GM18517 (cell line): ENCODE measurements at regions not wholly inside any gene's neighbourhood (a gene's known extent, or its start where the extent isn't known, plus 50 kb on each side); places are given as distances from the start of the nearest gene placed in this dataset.
"Not testable (repeated sequence)": the region's sequence is repeated elsewhere in the genome, so short reads cannot be mapped to it uniquely, and the experiment has no call there.

Experiments used
- ATAC-seq: cut with Tn5 transposase; IDR thresholded peaks from one replicate; pipeline ENCODE4 v1.9.1; 2021; ENCODE audit warnings: mild to moderate bottlenecking, moderate library complexity; ENCODE audit not compliant: unreplicated experiment

DNA sequence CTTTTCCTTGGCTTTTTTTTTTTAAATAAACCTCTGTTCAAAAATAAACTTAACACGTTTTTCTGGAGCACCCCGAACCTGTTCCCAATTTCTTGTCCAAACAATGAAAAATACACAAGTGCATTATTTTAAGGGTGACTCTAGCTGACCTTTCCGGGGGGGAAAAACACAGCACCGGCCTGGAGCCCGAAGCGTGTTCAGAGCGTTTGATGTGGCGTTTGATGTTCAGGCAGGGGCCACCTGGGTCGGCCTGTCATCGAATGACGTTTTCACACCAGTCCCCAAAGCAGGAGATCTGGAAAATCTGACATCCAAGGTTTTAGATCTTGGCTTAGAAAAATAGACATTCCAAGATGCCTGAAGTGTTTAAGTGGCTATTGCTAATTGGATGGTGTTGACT is 282.1 kb downstream of the SHOX start:
- ATAC-seq = no peak

GRCh38 chrX:909068-909467 is 278.5 kb downstream of the SHOX start:
- not testable (repeated sequence) for ATAC-seq

DNA sequence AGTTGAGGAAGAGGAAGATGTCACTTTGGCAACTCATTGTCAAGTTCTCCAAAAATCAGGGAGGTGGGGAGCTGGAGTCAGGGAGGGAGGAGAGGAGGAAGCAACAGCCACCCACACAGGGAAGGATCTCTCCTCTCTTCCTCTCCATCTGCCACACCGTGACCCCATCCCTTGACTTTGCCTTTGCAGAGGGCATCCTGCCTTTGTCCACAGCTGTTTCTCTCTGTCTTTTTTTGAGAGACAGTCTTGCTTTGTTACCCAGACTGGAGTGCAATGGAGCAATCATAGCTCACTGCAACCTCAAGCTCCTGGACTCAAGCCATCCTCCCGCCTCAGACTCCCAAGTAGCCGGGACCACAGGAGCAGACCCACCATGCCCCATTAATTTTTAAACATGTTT is 276.0 kb downstream of the SHOX start:
- no peak for ATAC-seq

- no peak for ATAC-seq
Measured at GRCh38 chrX:905848-906566, 275.4 kb downstream of the SHOX start.

DNA sequence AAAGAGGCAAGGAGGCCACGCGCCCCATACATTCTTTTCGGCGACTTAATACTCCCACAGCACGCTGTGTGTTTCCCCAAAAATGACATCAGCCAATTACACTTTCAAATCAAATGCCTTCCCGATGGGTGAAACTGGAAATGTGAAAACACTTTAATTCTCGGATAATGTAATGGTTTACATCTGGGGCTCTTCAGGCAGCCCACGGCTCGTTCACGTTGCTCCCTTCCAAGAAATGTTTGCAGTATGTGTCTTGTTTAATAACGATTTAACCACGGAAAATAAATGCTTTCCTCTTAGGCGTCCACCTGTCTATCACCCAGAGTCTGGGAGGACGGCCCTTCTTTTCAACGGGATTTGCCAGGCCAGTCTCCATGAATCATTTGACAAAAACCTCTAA is 272.5 kb downstream of the SHOX start:
- ATAC-seq = no peak

DNA sequence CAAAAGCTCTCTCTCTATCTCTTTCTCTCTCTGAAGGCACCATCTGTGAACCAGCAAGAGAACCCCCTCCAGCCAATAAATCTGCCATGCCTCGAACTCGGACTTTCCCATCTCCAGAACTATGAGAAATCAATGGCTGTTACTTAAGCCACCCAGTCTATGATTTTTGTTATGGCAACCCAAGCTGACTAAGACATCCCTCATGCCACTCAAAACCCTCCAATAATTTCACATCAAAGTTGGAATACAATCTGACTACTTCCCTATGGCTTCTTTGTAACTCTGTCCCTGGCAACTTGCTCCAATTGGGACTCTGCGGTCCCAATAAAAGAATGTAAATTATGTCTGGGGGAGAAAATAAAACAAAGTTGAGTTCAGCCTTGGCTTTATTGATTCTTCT is 265.7 kb downstream of the SHOX start:
- ATAC-seq = no peak

GRCh38 chrX:889966-890651 is 259.5 kb downstream of the SHOX start:
- no peak for ATAC-seq

DNA sequence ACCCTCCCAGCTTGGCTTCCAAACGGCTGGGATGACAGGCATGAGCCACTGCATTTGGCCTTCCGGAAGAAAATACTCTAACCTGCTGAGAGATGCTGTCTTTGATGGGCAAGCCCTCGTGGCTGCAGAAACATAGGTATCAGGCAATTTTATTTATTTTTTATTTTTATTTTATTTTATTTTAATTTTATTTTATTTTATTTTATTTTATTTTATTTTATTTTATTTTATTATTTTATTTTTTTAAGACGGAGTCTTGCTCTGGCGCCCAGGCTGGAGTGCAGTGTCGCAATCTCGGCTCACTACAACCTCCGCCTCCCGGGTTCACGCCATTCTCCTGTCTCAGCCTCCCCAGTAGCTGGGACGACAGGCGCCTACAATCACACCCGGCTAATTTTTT is 257.1 kb downstream of the SHOX start:
- ATAC-seq = not testable (repeated sequence)

- no peak for ATAC-seq
Measured at GRCh38 chrX:883588-883987, 253.0 kb downstream of the SHOX start.

GRCh38 chrX:879756-880698 is 249.4 kb downstream of the SHOX start:
- not testable (repeated sequence) for ATAC-seq

GRCh38 chrX:874061-874460 is 243.5 kb downstream of the SHOX start:
- no peak for ATAC-seq

DNA sequence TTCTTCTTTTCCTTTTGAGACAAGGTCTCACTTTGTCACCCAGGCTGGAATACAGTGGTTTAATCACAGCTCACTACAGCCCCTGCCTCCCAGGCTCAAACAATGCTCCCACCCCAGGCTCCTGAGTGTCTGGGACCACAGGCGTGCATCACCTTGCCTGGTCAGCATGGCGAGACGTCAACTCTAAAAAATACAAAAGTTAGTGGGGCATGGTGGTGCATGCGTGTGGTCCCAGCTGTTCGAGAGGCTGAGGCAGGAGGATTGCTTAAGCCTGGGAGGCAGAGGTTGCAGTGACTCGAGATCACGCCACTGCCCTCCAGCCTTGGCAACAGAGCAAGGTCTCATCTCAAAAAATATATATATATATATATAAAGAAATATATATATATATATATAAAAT is 242.4 kb downstream of the SHOX start:
- ATAC-seq = no peak

GRCh38 chrX:872090-872489 is 241.5 kb downstream of the SHOX start:
- no peak for ATAC-seq

DNA sequence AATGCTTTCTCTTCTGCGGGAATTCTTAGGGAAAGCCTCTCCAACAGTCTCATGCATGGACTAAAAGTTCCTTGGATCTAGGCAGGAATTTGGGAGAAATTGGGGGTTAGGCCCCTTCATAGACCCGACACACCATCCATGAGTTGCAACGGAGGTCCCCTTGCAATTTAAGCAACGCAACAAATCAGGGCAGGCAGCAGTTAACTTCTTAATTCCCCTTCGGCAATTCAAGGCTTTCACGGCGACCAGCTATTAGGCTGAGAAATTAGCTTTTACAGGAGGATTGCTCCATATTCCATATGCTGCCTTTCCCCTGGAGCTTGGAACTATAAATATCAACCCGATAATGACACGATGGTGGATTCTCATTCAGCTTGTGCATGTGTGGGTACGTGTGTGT is 241.0 kb downstream of the SHOX start:
- ATAC-seq = no peak

GRCh38 chrX:867966-868647 is 237.5 kb downstream of the SHOX start:
- ATAC-seq = no peak

DNA sequence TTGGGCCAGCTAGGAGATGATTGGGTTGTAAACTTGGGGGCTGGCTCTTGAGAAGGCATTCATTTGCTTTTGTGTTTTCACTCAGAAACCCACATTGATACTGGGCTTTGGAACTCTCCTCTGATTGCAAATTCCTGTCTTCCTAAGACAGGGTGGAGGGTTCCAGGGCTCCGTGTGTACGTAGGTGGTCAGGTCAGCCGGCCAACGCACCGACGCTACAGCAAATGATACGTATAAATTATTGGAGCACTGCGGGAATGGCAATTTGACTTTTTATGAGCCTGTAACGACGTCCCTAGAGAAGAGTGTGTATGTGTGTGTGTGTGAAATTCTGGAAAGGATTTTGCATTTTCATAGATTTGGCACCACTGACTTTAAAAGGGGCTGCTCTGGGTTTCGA is 236.9 kb downstream of the SHOX start:
- no peak for ATAC-seq

- no peak for ATAC-seq
Measured at GRCh38 chrX:866441-866990, 235.9 kb downstream of the SHOX start.

DNA sequence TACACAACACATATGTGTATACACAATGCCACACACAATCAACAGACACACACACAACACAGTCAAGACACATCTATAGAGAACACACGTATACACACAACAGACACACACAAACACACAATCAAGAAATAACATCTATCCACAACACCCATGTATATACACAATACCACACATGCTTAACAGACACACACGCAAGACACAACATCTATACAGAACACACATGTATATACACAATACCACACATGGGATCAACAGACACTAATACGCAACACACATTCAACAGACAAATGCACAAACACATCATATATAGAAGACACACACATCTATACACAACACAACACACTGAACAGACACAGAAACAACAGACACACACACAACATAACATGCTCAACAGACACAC is 234.8 kb downstream of the SHOX start:
- ATAC-seq = no peak

- no peak for ATAC-seq
Measured at GRCh38 chrX:861921-862320, 231.3 kb downstream of the SHOX start.

GRCh38 chrX:861340-861890 is 230.8 kb downstream of the SHOX start:
- no peak for ATAC-seq
